ENCODE measurements at regions not wholly inside any gene's neighbourhood (a gene's known extent, or its start where the extent isn't known, plus 50 kb on each side); places are given as distances from the start of the nearest gene placed in this dataset.

DNA sequence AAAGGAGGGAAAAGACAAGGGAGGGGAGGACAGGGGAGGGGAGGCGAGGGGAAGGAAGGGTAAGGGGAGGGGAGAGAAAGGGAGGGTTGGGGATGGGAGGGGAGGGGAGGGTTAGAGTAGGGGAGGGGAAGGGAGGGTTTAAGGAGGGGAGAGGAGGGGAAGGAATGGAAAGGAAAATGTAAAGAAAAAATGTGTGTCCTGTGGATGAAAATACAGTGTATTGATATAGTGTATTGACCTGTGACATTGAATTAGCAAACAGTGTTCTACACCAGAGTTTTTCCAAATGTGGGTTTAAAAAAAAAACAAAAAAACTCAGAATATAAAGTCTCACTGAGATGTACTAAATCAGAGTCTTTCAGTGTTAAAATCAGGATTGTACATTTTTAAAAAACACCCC, 1279.8 kb upstream of the ADGRL2 start:
- no peak for DNase-seq

DNA sequence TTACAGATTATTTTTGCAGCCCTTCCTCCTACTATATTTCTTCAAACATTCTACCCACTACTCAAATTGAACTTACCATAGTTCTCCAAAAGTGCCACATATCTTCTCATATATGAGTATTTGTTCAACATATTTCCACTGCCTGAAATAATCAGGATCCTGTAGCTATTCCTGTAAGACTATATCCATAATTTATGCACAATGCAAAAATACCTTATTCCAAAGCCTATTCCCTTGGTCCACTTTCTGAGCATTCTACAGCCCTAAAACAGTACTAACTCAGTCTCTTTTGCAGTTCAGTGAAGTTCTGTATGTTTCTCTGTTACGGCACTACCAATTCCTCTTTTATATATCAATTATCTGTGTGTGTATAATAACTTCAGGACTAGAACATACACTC, 1283.7 kb upstream of the ADGRL2 start:
- no peak for DNase-seq

DNA sequence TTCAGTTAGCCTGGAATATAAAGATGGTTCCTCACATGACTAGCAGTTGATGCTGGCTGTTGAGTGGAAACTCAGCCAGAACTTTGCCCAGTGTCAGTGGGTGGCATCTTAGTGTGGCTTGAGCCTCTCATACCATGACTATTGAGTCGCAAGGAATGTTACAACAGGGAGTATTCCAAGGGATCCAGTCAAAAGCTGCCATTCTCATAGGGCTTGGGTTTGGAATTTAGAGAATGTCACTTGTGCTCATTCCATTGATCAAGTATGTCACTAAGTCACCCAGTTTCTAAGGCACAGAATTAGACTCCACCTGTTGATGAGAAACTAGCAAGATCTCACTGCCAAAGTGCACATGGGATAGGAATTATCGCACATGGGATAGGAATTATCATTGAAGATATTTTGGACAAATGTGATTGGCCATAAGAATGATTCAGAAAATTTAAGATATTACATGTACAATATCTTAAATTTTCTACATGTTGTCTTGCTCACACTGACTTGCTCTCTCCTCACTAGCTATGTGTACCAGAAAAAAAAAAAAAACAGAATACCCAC, 1290.7 kb upstream of the ADGRL2 start:
- no peak for DNase-seq

DNA sequence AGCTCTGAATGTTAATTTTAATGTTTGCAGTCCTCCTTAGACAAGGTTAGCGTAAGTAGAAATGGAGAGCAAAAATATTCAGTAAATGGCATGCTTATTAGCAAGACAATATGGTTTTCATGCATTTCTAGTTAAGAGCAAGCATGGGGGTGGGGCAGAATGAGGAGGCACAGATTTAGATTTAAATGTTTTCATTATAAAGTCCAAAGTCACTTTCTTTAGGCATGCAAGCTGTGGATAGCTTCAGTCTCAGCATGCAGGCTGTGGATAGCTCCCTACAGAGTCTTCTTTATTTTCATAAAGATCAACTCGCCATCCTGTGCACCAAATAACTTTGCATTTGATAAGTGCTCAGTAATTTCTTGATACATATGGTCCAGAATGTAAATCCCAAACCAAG, 1294.5 kb upstream of the ADGRL2 start:
- DNase-seq: no peak

DNA sequence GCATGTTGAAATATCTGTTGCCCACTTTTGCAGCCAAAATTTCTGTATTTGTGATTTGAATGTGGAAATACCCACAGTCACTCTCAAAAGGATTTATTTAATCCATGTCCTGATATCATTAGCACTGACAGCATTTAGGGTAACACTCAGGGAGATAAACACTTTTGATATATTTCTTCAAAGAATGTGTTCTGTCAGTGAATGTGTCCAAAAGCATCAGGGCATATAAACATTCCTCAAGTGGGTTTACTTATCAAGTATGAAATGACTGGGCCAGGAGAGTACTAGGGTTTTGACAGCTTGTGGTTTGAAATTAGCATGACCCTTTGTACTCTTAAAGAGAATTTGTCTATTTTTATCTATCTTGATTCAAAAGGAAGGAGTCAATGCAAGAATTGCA, 1302.1 kb upstream of the ADGRL2 start:
- DNase-seq: no peak

DNA sequence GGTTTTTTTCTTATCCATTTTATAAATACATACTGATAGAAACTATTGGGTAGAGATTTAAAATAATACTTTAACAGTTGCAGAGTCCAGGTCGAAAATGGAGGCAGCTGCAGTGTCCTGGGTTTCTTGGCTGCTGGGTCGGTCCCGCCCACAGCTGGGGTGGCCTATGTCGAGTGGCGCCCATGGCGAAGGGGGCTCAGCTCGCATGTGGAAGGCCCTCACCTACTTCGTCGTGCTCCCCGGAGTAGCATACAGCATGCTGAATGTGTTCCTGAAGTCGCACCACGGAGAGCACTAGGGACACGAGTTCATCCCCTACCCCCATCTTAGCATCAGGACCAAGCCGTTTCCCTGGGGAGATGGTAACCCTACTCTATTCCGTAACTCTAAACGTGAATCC, 1304.9 kb upstream of the ADGRL2 start:
- DNase-seq: no peak

DNA sequence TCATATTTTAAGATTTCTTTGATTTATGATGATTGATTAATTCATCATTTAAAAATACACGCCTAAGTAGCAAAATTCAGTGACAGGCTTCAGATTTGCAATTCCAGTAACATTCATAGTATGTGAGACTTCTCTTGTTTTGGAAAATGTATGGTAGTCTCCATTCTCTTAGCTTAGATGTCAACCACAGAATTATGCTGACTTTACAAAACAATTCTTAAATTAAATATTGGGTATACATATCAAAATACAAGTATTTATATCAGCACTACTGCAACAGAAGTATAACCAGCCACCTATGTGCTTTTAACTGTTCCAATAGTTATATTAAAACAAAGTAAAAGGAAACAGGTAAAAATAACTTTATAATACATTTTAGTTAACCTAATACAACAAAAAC, 1328.6 kb upstream of the ADGRL2 start:
- DNase-seq: no peak

DNA sequence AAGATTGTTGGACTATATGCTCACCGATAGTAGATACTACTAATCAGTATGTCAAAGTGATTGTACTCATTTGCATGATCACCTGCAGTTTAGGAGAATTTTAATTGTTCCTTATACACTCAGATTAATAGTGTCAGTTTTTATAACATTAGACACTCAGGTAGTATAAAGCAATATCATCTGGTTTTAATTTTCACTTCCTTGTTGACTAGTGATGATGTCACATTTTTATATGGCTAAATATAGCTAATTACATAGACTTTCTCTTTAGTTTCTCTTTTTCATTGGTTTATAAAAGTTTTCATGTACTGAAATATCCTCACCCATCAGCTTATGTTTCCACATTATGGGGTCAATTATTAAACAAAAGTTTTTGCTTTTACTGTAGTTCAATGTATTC, 1332.4 kb upstream of the ADGRL2 start:
- no peak for DNase-seq

DNA sequence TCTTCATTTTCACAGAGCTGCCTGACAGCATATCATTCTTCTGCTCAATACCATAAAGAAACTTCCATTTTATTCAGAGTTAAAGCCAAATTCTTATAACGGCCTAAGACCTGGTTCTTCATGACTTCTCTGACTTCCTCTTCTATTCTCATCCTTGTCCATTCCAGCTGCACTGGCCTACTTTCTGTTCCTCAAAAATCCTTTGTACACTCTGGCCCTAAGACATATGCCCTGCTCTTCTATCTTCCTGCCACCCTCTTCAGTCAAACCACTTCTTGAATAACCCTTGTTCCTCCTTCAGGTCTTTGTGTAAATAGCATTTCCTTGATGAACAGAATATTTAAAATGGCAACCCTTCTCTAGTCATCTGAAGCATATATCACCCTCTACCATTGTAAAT, 1338.7 kb upstream of the ADGRL2 start:
- DNase-seq: no peak

DNA sequence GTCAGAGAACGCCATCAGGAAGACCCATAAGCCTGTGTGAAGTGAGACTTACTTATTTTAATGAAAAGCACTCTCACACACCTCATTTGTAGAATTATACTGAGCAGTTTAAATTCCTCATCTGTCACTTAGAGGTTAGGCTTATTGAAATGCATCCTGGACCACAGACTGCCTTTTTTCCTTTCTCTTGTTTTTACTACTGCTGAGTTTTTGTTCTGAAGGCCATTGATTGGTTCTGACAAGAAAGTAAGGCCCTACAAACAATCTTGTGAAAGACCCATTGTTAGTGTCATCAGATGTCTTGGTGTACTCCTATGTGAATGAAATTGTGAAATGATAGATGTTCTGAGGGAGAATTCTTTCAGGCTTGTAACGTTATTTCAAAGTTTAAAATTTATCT, 1343.3 kb upstream of the ADGRL2 start:
- DNase-seq: no peak

DNA sequence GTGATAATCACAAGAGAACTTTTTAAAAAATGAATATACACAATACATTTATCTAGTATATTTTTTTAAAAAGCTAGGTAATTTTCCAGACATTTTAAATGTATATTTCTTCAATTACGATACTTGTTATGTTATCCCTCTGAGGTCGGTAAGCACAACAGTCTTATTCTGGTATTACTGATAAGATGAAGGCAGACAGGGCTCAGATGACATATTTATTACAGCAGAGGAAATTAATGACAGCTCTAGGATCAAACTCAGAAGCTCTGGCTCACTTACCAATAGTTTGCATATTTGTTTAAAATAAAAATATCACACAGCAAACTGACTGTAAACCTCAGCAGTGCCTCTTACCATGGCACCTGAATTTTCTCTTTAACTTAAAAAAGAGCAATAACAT, 1347.0 kb upstream of the ADGRL2 start:
- no peak for DNase-seq

DNA sequence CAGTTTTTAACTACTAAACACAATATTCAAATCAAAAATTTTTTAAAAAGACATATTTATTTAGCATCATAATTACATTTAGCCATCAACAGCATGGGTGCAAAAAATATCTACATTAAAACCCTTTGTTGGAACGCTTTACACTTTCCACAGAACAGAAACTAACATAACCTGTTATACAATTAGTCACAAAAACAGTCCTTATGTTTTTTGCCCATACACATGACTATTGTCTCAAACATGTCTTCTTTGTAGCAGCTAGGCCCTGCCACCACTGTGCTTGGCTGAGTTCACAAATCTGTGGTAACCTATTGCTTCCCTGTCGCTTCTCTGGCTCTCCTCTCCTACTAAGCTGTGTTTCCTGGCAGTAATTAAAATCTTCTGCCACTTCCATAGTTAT, 1350.0 kb upstream of the ADGRL2 start:
- no peak for DNase-seq

DNA sequence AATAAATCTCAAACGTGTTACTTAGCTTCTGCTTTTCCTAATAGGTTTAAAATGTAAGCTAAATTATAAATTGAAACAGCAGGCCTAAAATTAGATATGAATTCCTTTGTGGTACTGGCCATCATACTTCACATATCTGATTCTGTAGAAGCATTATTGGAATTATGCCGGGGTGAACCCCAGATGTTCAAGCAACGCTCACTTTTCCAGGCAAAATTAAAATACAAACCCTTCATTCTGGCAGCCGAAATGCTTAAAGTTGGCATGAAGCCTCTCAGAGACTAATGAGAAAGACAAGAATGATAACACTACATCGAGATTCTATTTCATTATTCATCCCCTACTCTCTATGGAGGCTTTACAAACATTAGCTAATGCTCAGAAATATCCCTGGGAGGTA, 1352.7 kb upstream of the ADGRL2 start:
- DNase-seq: no peak

DNA sequence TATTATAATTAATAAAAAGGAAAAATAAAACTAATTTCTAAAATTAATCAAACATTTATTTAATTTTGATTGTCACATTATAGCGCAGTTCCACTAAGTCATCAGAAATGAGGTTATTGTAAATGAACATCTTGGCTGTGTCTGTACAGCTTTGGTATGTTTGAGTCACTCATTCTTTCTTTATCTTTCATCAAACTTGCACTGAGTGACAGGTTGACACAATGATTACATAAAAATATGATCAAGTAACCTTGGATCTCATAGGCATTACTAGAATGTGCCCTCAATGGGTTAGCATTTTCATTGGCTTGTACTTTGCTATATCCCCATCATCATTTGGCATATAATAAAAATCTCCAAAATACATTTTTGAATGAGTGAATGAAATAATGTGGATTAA, 1353.2 kb upstream of the ADGRL2 start:
- no peak for DNase-seq

DNA sequence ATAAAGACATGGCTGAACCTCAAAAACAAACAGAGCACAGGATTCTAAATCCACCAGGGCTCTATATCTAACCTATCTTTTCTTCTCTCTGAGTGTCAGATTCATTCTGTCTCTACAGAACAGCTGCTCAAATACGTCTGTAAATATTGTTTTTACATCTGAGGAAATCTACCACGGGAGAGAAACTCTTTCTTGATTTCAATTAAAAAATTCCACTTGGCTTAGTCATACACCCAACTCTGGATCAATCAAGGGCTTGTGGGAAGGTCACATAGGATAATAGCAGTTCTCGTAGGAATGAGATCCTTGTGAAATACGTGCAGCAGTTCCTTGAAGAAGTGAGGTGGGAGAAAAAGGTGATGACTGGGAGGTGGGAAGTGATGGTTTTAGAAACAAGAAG, 1355.7 kb upstream of the ADGRL2 start:
- no peak for DNase-seq

DNA sequence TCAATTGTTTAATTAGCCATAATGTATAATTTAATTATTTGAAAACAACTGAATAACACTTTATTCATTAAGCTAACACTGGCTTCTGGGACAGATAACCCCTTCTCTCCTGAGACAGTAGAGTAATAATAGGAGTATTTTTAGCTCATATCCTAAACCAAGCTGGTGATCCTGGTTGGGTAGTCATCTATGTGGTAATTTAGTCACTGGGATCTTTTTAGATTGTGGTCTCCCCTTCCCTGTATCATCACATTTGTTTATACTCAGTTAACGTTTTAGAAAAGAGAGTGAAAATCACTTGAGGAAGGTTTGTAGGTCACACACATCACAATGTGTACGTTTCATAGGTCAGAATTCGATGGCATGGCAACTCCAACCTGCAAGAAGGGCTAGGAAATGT, 1356.6 kb upstream of the ADGRL2 start:
- no peak for DNase-seq

DNA sequence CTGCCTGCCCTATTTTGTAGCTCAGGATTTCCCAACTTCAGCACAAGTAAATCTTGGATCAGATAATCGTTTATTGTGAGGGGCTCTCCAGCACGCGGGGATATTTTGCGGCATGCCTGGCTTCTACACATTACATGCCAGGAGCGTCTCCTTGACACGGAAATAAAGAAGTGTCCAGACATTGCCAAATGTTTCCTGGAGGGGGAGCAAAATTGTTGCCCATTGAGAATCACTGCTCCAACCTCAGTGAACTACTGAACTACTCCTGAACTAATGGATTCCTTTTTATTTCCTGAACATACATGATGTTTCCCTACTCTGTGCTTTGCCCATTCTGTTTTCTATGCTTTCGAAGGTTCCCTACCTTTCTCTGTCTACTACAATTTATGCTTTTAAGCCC, 1359.1 kb upstream of the ADGRL2 start:
- no peak for DNase-seq

DNA sequence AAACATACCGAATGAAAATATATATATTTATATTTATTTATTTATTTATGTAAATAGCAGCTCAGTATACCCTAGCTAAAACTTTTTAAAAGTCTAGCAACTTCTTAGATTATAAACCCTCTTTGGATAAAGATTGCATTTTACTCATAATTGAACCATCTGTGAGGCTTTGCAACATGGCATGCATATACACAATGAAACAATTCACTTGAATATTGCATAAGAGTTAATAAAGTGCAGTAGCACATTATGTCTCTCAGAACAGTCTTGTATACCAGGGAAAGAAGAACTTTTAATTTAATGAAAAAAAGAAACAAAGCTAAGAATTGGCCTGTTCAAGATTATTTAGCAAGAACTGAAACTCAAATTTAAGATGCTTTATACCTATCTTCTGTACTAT, 1363.9 kb upstream of the ADGRL2 start:
- no peak for DNase-seq

DNA sequence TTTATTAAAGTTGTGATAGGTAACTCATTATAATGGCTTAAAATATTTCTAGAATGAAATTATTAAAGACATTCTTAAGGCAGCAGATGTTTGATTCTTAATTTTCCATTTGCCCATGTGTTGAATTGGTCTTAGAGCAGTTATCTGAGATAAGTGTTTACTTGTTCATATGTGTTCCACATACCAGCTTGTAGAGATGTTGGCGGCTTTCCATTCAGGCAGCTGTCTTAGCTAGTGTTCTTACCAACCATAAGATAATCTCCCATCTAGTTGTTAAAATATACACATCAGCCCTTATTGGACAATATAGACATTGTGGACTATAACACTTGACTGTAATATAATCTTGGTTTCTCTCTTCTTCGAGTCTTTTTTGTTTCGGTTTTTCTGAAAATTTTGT, 1372.9 kb upstream of the ADGRL2 start:
- DNase-seq: no peak

DNA sequence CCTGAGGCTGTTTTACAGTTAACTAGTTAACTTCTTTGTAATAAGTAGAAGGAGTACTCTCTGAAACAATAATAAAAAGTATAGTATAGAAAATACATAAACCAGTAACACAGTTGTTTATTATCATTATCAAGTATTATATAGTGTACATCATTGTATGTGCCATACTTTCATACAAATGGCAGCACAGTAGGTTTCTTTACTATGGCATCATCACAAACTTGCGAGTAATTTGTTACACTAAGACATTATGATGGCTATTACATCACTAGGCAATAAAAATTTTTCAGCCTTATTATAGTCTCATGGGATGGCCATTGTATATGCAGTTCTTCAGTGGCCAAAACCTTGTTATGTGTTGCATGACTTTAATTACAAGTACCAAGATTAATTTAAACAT, 1376.5 kb upstream of the ADGRL2 start:
- DNase-seq: no peak

DNA sequence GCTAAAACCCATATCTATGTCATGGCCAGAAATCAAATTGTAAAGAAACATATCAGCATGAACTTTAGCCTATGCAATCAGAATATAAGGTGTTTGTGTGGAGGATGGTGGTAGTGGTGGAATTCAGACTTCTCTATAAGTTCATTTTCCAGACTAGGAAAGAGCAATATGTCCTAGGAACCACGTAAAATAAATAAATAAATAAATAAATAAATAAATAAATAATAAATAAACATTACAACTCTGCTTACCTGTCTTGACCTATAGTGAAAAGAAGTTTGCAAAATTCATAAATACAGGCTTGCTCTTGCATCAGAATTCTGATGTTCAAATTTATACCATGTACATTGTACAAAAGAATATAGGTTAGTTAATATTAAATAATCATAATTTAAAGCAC, 1382.6 kb upstream of the ADGRL2 start:
- DNase-seq: no peak

DNA sequence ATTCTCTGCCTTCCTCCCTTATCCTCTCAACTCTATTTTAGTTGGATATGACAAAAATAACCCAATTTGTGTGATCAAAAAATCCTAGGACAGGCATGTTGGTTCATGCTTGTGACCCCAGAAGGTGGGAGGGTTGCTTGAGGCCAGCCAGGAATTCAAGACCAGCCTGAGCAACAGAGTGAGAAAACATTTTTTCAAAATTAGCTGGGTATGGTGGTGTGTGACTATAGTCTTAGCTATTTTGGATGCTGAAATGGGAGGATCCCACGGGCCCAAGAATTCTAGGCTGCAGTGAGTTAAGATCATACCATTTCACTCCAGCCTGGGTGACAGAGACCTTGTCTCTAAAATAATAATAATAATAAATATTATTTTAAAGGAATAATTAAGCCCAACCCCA, 1383.1 kb upstream of the ADGRL2 start:
- no peak for DNase-seq

DNA sequence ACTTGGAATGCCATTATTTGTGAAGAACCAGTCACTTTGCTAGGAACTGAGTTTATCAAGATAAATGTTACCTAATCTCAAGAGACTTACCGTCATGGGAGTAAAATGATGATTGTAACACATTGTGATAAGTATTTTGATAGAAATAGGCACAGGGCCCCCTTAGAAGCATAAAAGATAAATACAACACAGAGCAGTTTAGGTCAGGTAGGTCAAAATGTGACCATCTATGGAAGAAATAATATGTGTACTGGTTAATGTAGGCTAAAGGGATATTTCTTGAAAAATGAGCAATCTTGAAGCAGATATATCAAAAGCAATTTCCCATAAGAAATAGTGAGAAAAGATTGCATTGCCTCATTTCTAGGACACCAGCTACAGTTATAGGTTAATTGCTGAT, 1386.8 kb upstream of the ADGRL2 start:
- DNase-seq: no peak

DNA sequence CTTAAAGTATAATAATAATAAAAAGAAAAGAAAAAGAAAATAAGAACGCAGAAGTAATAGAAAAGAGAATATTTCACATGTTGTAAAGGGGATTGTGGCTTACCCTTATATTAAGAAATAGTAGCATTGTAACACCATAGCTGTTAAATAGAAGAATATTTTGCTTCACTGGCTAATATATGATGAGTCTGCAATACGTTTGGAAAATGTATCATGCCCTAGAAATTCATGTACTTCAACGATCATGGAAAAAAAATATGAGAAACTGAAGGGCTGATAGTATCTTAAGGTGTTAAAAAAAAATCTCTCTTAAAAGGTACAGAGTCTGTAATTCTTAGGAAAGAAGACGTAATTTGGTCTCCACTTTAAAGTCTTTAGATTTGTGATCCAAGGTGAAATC, 1390.5 kb upstream of the ADGRL2 start:
- no peak for DNase-seq

DNA sequence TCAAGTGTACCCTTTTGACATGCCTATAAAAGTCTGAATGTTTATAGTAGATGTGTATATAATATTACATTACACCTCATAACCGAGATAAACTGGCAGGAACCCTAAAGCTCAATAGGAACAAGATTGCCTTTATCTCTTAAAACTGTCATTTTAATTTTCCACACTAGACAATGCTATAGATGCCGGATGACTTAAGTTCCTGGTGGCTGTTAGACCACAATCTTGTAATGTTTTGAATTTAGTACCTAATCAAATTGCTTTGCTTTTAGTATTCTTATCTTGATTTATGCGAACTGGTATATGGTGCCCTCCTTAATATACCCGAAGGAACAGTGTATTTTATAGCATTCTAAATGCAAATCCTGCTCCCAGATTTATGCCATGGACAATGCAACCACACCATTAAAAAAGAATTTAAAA, 1397.0 kb upstream of the ADGRL4 start:
- no peak for DNase-seq

All from left kidney (tissue), 1 donor.